Epithelial cell of esophagus (primary cell): ENCODE measurements at regions not wholly inside any gene's neighbourhood (a gene's known extent, or its start where the extent isn't known, plus 50 kb on each side); places are given as distances from the start of the nearest gene placed in this dataset.
"Not testable (repeated sequence)": the region's sequence is repeated elsewhere in the genome, so short reads cannot be mapped to it uniquely, and the experiment has no call there.

ENCODE experiments used
- DNase-seq: peaks from one replicate; pipeline ENCODE4 v3.0.0; 2010; ENCODE audit warnings: low read depth
- H3K4me3 ChIP-seq: 2 replicates; pipeline ENCODE4 v1.5.1; 2011; ENCODE audit warnings: mild to moderate bottlenecking, low read length, control low read depth
- TF ChIP-seq, protein P1 (sequence below): IDR thresholded peaks from 2 replicates; pipeline ENCODE4 v1.5.1; 2011; ENCODE audit warnings: low read depth, mild to moderate bottlenecking, low read length, control low read depth, inconsistent platforms; ENCODE audit not compliant: insufficient read depth; ENCODE audit errors: missing control alignments

DNA sequence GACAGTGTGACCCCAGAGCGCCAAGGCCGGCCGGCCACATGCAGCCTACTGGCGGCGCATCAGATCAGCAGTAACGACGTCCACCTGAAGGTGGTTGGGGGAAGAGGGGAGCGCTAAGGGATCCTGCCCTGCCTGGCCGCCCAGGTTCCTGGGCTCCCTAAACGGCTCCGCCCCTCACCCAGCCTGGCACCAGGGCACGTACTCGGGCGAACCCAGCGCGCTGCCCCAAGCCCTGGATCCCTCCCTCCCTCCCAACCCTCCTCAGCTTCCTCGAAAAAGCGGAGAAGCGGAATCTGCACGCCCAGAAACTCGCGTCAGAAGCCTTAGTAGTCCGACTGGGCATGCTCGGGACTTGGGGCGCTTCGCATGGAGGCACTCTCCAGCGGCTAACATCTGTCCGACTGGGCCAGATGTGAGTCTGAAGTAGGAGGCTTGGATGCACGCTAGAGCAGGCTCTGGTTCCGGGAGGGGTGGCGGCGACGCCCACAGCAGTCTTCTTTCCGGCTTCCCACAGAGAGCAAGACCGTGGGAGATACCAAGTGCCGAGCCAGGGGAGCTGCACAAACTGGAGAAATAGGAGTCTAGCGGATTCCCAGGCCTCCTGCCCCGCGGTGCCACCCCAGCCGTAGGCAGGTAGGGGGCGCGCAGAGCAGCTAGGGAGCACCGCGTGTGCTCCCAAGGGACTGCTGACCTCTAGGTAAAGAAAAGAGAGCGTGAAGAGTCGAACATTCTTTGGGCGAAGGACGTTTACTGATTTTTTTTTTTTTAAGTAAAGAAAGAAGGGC is 114.3 kb upstream of the TEX13C start:
- TF ChIP-seq, protein P1, sequence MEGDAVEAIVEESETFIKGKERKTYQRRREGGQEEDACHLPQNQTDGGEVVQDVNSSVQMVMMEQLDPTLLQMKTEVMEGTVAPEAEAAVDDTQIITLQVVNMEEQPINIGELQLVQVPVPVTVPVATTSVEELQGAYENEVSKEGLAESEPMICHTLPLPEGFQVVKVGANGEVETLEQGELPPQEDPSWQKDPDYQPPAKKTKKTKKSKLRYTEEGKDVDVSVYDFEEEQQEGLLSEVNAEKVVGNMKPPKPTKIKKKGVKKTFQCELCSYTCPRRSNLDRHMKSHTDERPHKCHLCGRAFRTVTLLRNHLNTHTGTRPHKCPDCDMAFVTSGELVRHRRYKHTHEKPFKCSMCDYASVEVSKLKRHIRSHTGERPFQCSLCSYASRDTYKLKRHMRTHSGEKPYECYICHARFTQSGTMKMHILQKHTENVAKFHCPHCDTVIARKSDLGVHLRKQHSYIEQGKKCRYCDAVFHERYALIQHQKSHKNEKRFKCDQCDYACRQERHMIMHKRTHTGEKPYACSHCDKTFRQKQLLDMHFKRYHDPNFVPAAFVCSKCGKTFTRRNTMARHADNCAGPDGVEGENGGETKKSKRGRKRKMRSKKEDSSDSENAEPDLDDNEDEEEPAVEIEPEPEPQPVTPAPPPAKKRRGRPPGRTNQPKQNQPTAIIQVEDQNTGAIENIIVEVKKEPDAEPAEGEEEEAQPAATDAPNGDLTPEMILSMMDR: no peak
- DNase-seq: peak; percentile 46
- H3K4me3 ChIP-seq: peak overlapping the region; percentile 38

GRCh38 chrX:125205918-125206665 is 113.6 kb upstream of the TEX13C start:
- TF ChIP-seq, protein P1: no peak
- no peak overlapping the region for H3K4me3 ChIP-seq
- DNase-seq: no peak

GRCh38 chrX:125210146-125210545 is 109.5 kb upstream of the TEX13C start:
- DNase-seq: no peak
- no peak overlapping the region for H3K4me3 ChIP-seq
- TF ChIP-seq, protein P1: no peak

DNA sequence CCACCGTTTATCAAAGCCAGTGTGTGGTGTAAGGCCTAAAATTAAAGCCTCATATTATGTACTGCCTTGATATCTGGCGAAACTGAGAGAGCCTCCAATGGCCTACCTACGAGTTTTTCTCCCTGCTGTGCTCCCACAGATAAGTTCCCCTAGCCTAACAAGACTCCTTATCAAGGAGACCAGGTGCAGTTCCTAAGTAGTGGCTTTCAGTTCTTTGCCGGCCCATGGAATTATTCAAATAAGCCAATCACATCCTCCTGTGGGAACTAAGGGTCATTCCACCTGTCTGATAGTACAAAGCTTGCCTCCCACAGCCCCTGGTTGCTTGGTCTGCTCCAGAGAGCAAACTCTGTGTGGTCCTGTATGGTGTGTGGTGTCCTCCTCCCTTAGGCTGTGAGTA is 99.8 kb upstream of the TEX13C start:
- TF ChIP-seq, protein P1: no peak
- DNase-seq: no peak
- H3K4me3 ChIP-seq: no peak overlapping the region

- no peak overlapping the region for H3K4me3 ChIP-seq
- no peak for DNase-seq
- TF ChIP-seq, protein P1: no peak
These were observed 82.7 kb upstream of the TEX13C start for GRCh38 chrX:125236955-125237354.

DNA sequence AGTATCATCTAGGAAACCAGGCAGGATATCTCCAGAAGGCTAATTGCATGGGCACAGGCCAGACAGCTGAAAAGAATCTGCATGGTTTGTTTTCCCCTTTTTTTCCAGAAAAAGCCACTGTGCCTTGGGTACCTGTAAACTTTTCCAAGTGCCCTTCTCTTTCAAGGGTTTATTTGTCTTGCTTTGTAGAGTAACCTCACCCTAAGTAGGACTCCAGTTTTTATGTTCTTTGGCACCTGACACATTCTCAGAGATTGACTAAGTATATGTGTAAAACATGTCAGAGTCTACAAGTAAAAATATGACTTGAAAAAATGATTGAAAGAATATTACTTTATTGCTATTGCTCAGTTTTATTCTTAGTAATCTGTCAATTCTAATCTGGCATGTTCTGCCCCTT is 70.7 kb upstream of the TEX13C start:
- TF ChIP-seq, protein P1: no peak

DNA sequence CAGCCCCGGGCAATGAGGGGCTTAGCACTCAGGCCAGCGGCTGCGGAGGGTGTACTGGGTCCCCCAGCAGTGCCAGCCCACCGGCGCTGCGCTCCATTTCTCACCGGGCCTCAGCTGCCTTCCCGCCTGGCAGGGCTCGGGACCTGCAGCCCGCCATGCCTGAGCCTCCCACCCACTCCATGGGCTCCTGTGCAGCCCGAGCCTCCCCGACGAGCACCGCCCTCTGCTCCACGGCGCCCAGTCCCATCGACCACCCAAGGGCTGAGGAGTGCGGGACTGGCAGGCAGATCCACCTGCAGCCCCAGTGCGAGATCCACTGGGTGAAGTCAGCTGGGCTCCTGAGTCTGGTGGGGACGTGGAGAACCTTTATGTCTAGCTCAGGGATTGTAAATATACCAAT is 63.9 kb upstream of the TEX13C start:
- not testable (repeated sequence) for H3K4me3 ChIP-seq

More for the DNA sequence above, 70.7 kb upstream of the TEX13C start:
- DNase-seq: no peak
- no peak overlapping the region for H3K4me3 ChIP-seq

More for the DNA sequence above, 63.9 kb upstream of the TEX13C start:
- not testable (repeated sequence) for DNase-seq
